Testis (tissue), 2 donors: ENCODE measurements at regions not wholly inside any gene's neighbourhood (a gene's known extent, or its start where the extent isn't known, plus 50 kb on each side); places are given as distances from the start of the nearest gene placed in this dataset.

ENCODE experiments used
- DNase-seq: peaks from one replicate; pipeline ENCODE4 v3.0.0-alpha.2; 2019
- H3K27ac ChIP-seq, 2 donors: fragments of 200-600 bp; sonication (generic); one replicate each; pipeline ENCODE4 v1.5.1; 2019
- H3K27me3 ChIP-seq: fragments of 200-600 bp; sonication (generic); one replicate; pipeline ENCODE4 v1.5.1; 2019
- H3K36me3 ChIP-seq: fragments of 200-600 bp; sonication (generic); one replicate; pipeline ENCODE4 v1.5.1; 2017; ENCODE audit warnings: low read depth; ENCODE audit errors: missing control alignments
- H3K4me1 ChIP-seq: fragments of 200-600 bp; sonication (generic); one replicate; pipeline ENCODE4 v1.5.1; 2019
- H3K4me3 ChIP-seq, 2 donors: fragments of 200-600 bp; sonication (generic); one replicate each; pipeline ENCODE4 v1.5.1; 2017 to 2019
- H3K9me3 ChIP-seq: fragments of 200-600 bp; sonication (generic); one replicate; pipeline ENCODE4 v1.5.1; 2017
- POLR2A ChIP-seq: fragments of 450-650 bp; IDR thresholded peaks from one replicate; pipeline ENCODE4 v1.6.1; 2017; ENCODE audit warnings: antibody characterized with exemption, mild to moderate bottlenecking, moderate library complexity
- WGBS, 2 donors: methylation state at CpG; one replicate each; pipeline ENCODE4 v1.1.5; 2018; 5-methylcytosine and 5-hydroxymethylcytosine counted together
- intact Hi-C: fragments of 100-400 bp; cut with DNase I; formaldehyde crosslinking; loops from one replicate; pipeline ENCODE4 v1.15.1; 2023; ENCODE audit warnings: low total_unique reads
- TF ChIP-seq, protein P1 (sequence below), 3 experiments: fragments of 450-650 bp in 2 of 3; fragments of 200-600 bp in 1 of 3; sonication (generic) in 1 of 3; IDR thresholded peaks; one replicate each; pipeline ENCODE4 v1.5.1; 2016 to 2019; ENCODE audit warnings: antibody characterized with exemption in 3 of 3, mild to moderate bottlenecking in 2 of 3, moderate library complexity in 1 of 3

DNA sequence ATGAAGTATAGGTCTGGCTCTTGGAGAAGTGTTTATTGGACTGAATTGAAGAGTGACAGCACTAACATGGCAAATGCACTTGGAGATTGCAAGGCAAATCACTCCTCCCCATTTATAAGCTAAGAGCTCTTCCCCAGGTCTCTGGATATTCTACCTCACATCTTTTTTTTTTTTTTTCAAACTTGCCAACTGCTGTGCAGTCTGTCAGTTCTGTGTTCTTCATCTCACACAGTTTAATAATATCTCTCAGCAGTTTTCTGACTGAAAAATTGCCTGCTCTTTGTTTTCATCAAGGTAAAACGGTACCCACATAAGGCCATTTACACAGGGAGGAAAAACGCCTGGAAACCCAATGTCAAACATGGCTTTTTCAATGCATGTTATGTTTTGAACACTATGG is 186.1 kb upstream of the B3GALT2 start:
- no peak for DNase-seq
- Histone ChIP-seq H3K27ac (no peak overlapping the region), H3K27me3 (no peaks in the 10 kb centered on the region), H3K4me1 (no peaks in the 10 kb centered on the region), H3K9me3 (no peaks in the 10 kb centered on the region), H3K36me3 (no peaks in the 10 kb centered on the region), H3K4me3 (no peak overlapping the region)
- TF ChIP-seq, protein P1, sequence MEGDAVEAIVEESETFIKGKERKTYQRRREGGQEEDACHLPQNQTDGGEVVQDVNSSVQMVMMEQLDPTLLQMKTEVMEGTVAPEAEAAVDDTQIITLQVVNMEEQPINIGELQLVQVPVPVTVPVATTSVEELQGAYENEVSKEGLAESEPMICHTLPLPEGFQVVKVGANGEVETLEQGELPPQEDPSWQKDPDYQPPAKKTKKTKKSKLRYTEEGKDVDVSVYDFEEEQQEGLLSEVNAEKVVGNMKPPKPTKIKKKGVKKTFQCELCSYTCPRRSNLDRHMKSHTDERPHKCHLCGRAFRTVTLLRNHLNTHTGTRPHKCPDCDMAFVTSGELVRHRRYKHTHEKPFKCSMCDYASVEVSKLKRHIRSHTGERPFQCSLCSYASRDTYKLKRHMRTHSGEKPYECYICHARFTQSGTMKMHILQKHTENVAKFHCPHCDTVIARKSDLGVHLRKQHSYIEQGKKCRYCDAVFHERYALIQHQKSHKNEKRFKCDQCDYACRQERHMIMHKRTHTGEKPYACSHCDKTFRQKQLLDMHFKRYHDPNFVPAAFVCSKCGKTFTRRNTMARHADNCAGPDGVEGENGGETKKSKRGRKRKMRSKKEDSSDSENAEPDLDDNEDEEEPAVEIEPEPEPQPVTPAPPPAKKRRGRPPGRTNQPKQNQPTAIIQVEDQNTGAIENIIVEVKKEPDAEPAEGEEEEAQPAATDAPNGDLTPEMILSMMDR (IDR thresholded peaks at IDR 0.05), result no peak
- TF ChIP-seq POLR2A, result no peak
- intact Hi-C loops, result no loop called here
- 93 to 98% methylated on average over 2 of the region's 2 CpGs for WGBS, 2 donors

DNA sequence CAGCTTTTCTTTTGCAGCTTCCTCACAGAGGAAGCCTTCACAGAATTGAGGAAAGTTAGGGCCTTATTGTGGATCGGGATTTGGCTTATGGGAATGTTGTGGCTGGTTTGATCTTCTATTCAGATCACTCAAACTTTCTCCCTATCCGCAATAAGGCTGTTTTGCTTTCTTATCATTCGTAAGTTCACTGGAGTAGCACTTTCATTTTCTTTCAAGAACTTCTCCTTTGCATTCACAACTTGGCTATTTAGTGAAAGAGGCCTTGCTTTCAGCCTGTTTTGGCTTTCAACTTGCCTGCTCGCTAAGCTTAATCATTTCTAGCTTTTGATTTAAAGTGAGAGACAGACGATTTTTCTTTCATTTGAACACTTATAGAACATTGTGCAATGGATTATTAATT is 181.9 kb upstream of the B3GALT2 start:
- no peak overlapping the region for H3K27ac ChIP-seq
- TF ChIP-seq, protein P1 (IDR thresholded peaks at IDR 0.05), result no peak
- no peak for TF ChIP-seq POLR2A
- H3K9me3 ChIP-seq, result no peaks in the 10 kb centered on the region
- intact Hi-C loops, result no loop called here
- H3K4me3 ChIP-seq, result no peak overlapping the region
- H3K27me3 ChIP-seq, result no peaks in the 10 kb centered on the region
- WGBS, 2 donors, result 61 to 63% methylated on average over 5 of the region's 5 CpGs
- no peaks in the 10 kb centered on the region for H3K4me1 ChIP-seq
- DNase-seq, result no peak
- H3K36me3 ChIP-seq, result no peaks in the 10 kb centered on the region

DNA sequence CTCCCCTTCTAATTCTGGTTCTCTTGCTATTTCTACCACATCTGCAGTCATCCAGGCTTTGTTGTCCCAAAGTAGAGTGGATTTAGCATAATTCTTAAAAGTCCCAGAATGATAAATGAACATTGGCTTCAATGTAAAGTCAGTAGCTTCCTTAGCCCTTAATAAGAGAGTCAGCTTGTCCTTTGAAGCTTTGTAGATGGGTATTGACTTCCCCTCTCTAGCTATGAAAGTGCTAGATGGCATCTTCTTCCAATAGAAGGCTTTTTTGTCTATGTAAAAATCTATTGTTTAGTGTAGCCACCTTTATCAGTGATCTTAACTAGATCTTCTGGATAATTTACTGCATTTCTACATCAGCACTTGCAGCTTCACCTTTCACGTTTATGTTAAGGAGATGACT is 181.4 kb upstream of the B3GALT2 start:
- H3K36me3 ChIP-seq, result no peaks in the 10 kb centered on the region

DNA sequence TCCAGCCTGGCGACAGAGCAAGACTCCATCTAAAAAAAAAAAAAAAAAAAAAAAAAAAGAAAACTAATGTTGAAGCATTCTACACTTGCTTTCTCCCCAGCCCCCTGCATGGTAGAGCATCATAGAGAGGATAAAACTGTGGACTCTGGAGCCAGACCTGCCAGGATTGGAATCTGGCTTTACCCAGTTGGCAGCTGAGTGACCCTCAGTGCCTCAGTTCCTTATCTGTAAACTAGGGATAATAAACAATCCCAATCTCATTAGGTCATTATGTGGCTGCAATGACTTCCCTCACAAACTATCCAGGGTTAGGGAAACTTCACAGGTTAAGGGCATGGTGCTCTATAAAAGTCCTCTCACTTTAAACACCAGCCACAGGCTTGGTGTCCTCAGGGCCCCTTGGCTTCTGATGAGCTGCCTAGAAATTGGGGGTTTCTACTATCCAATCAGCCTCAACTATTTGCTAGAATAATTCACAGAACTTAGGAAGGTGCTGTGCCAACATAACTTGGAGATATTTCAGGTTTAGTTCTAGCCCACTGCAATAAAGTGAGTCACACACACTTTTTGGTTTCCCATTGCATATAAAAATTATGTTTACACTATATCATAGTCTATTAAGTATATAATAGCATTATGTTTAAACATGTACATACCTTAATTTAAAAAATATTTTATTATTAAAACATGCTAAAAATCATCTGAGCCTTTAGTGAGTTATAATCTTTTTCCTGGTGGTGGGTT is 180.5 kb upstream of the B3GALT2 start:
- Histone ChIP-seq H3K9me3 (no peaks in the 10 kb centered on the region), H3K4me3 (no peak overlapping the region), H3K27ac (no peak overlapping the region), H3K36me3 (no peaks in the 10 kb centered on the region), H3K27me3 (no peaks in the 10 kb centered on the region), H3K4me1 (no peaks in the 10 kb centered on the region)
- intact Hi-C loops, result no loop called here
- 89 to 93% methylated on average over 1 of the region's 1 CpG for WGBS, 2 donors
- TF ChIP-seq POLR2A, result no peak
- TF ChIP-seq, protein P1 (IDR thresholded peaks at IDR 0.05), result no peak
- no peak for DNase-seq

More for the DNA sequence above, 181.4 kb upstream of the B3GALT2 start:
- no peaks in the 10 kb centered on the region for H3K9me3 ChIP-seq
- no peaks in the 10 kb centered on the region for H3K27me3 ChIP-seq
- TF ChIP-seq, protein P1 (IDR thresholded peaks at IDR 0.05), result no peak
- TF ChIP-seq POLR2A, result no peak
- intact Hi-C loops, result no loop called here
- DNase-seq, result no peak
- 56 to 61% methylated on average over 1 of the region's 1 CpG for WGBS, 2 donors
- H3K4me3 ChIP-seq, result no peak overlapping the region
- H3K4me1 ChIP-seq, result no peaks in the 10 kb centered on the region
- no peak overlapping the region for H3K27ac ChIP-seq

DNA sequence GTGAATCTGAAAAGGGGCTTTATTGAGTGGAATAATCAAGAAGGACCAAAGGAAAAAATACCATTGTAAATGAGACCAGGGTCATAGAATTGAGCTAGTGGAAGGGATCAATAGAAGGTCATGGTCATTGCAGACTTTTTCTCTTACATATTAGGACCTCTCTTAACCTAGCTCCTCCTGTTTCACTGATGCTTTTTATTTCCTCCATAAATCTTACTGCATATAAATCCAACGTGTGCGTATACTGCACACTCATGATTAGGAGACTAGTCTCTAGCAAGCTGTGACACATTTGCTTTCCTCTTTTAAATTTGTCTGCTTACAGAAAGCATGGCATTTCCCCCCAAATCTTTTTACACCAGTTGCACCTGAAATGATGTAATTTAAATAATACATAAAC is 179.6 kb upstream of the B3GALT2 start:
- TF ChIP-seq, protein P1 (IDR thresholded peaks at IDR 0.05), result no peak
- TF ChIP-seq POLR2A, result no peak
- 70 to 83% methylated on average over 2 of the region's 2 CpGs for WGBS, 2 donors
- Histone ChIP-seq H3K4me1 (no peaks in the 10 kb centered on the region), H3K4me3 (no peak overlapping the region), H3K9me3 (no peaks in the 10 kb centered on the region), H3K27me3 (no peaks in the 10 kb centered on the region), H3K27ac (no peak overlapping the region), H3K36me3 (no peaks in the 10 kb centered on the region)
- intact Hi-C loops, result no loop called here
- no peak for DNase-seq
